Activated naive CD8-positive, alpha-beta T cell (primary cell): ENCODE measurements at regions not wholly inside any gene's neighbourhood (a gene's known extent, or its start where the extent isn't known, plus 50 kb on each side); places are given as distances from the start of the nearest gene placed in this dataset.

Experiments
- H3K27ac Mint-ChIP-seq: one replicate; pipeline ENCODE4 v1.8.0; 2021; ENCODE audit warnings: mixed read lengths
- H3K27me3 Mint-ChIP-seq: one replicate; pipeline ENCODE4 v1.8.0; 2021; ENCODE audit warnings: mixed read lengths
- H3K36me3 Mint-ChIP-seq: one replicate; pipeline ENCODE4 v1.8.0; 2021; ENCODE audit warnings: mixed read lengths
- H3K4me1 Mint-ChIP-seq: one replicate; pipeline ENCODE4 v1.8.0; 2021; ENCODE audit warnings: low read depth, mixed read lengths
- H3K4me3 Mint-ChIP-seq: one replicate; pipeline ENCODE4 v1.8.0; 2021; ENCODE audit warnings: mild to moderate bottlenecking, mixed read lengths
- H3K9me3 Mint-ChIP-seq: one replicate; pipeline ENCODE4 v1.8.0; 2021; ENCODE audit warnings: low read depth, mixed read lengths

- Mint-ChIP-seq H3K27ac (no peak overlapping the region), H3K9me3 (no peaks in the 10 kb centered on the region), H3K27me3 (no peaks in the 10 kb centered on the region), H3K4me1 (no peaks in the 10 kb centered on the region), H3K36me3 (no peaks in the 10 kb centered on the region), H3K4me3 (no peak overlapping the region)
These were observed 220.0 kb downstream of the ESM1 start for GRCh38 chr5:54765165-54766028.

GRCh38 chr5:54764102-54765090 lies 221.0 kb downstream of the ESM1 start:
- Mint-ChIP-seq H3K27ac (no peak overlapping the region), H3K4me3 (no peak overlapping the region), H3K4me1 (no peaks in the 10 kb centered on the region), H3K36me3 (no peaks in the 10 kb centered on the region), H3K9me3 (no peaks in the 10 kb centered on the region), H3K27me3 (no peaks in the 10 kb centered on the region)

GRCh38 chr5:54761213-54761701 lies 224.1 kb downstream of the ESM1 start:
- H3K36me3 Mint-ChIP-seq, result no peaks in the 10 kb centered on the region

GRCh38 chr5:54760182-54760935 lies 225.0 kb downstream of the ESM1 start:
- Mint-ChIP-seq H3K4me3 (no peak overlapping the region), H3K27me3 (no peaks in the 10 kb centered on the region), H3K4me1 (peaks cover 19% of the 10 kb centered on the region), H3K36me3 (peaks cover 4% of the 10 kb centered on the region), H3K27ac (no peak overlapping the region), H3K9me3 (no peaks in the 10 kb centered on the region)

More at GRCh38 chr5:54761213-54761701, 224.1 kb downstream of the ESM1 start:
- no peaks in the 10 kb centered on the region for H3K27me3 Mint-ChIP-seq
- no peak overlapping the region for H3K4me3 Mint-ChIP-seq
- peaks cover 11% of the 10 kb centered on the region for H3K4me1 Mint-ChIP-seq
- H3K27ac Mint-ChIP-seq, result no peak overlapping the region
- no peaks in the 10 kb centered on the region for H3K9me3 Mint-ChIP-seq

GRCh38 chr5:54758038-54758437 lies 227.4 kb downstream of the ESM1 start:
- H3K9me3 Mint-ChIP-seq, result no peaks in the 10 kb centered on the region
- peaks cover 19% of the 10 kb centered on the region for H3K4me1 Mint-ChIP-seq
- peaks cover 4% of the 10 kb centered on the region for H3K36me3 Mint-ChIP-seq
- H3K4me3 Mint-ChIP-seq, result no peak overlapping the region
- no peaks in the 10 kb centered on the region for H3K27me3 Mint-ChIP-seq
- H3K27ac Mint-ChIP-seq, result no peak overlapping the region

- Mint-ChIP-seq H3K9me3 (no peaks in the 10 kb centered on the region), H3K27ac (no peak overlapping the region), H3K4me1 (peaks cover 21% of the 10 kb centered on the region), H3K4me3 (no peak overlapping the region), H3K27me3 (no peaks in the 10 kb centered on the region), H3K36me3 (peaks cover 4% of the 10 kb centered on the region)
These were observed 227.9 kb downstream of the ESM1 start for GRCh38 chr5:54757541-54757940.

GRCh38 chr5:54756796-54757402 lies 228.5 kb downstream of the ESM1 start:
- H3K36me3 Mint-ChIP-seq, result peaks cover 4% of the 10 kb centered on the region
- H3K27me3 Mint-ChIP-seq, result no peaks in the 10 kb centered on the region
- no peak overlapping the region for H3K4me3 Mint-ChIP-seq
- peaks cover 21% of the 10 kb centered on the region for H3K4me1 Mint-ChIP-seq
- no peaks in the 10 kb centered on the region for H3K9me3 Mint-ChIP-seq
- no peak overlapping the region for H3K27ac Mint-ChIP-seq

- peaks cover 21% of the 10 kb centered on the region for H3K4me1 Mint-ChIP-seq
- H3K4me3 Mint-ChIP-seq, result no peak overlapping the region
- H3K27ac Mint-ChIP-seq, result no peak overlapping the region
- H3K9me3 Mint-ChIP-seq, result no peaks in the 10 kb centered on the region
- peaks cover 4% of the 10 kb centered on the region for H3K36me3 Mint-ChIP-seq
- H3K27me3 Mint-ChIP-seq, result no peaks in the 10 kb centered on the region
These were observed 229.1 kb downstream of the ESM1 start for GRCh38 chr5:54756301-54756700.

GRCh38 chr5:54754878-54755277 lies 230.5 kb downstream of the ESM1 start:
- H3K27me3 Mint-ChIP-seq, result no peaks in the 10 kb centered on the region
- no peaks in the 10 kb centered on the region for H3K9me3 Mint-ChIP-seq
- H3K36me3 Mint-ChIP-seq, result peaks cover 4% of the 10 kb centered on the region
- no peak overlapping the region for H3K27ac Mint-ChIP-seq
- peaks cover 21% of the 10 kb centered on the region for H3K4me1 Mint-ChIP-seq
- no peak overlapping the region for H3K4me3 Mint-ChIP-seq

GRCh38 chr5:54754420-54754819 lies 231.0 kb downstream of the ESM1 start:
- H3K27me3 Mint-ChIP-seq, result no peaks in the 10 kb centered on the region
- H3K4me3 Mint-ChIP-seq, result no peak overlapping the region
- H3K9me3 Mint-ChIP-seq, result no peaks in the 10 kb centered on the region
- no peak overlapping the region for H3K27ac Mint-ChIP-seq
- H3K4me1 Mint-ChIP-seq, result peaks cover 21% of the 10 kb centered on the region
- H3K36me3 Mint-ChIP-seq, result peaks cover 4% of the 10 kb centered on the region

- Mint-ChIP-seq H3K27ac (no peak overlapping the region), H3K27me3 (no peaks in the 10 kb centered on the region)
These were observed 231.6 kb downstream of the ESM1 start for GRCh38 chr5:54753753-54754152.

GRCh38 chr5:54753034-54753433 lies 232.4 kb downstream of the ESM1 start:
- Mint-ChIP-seq H3K27ac (no peak overlapping the region), H3K27me3 (no peaks in the 10 kb centered on the region), H3K4me3 (no peak overlapping the region), H3K4me1 (peaks cover 21% of the 10 kb centered on the region), H3K36me3 (peaks cover 4% of the 10 kb centered on the region), H3K9me3 (no peaks in the 10 kb centered on the region)

More at GRCh38 chr5:54753753-54754152, 231.6 kb downstream of the ESM1 start:
- H3K4me3 Mint-ChIP-seq, result no peak overlapping the region
- peaks cover 21% of the 10 kb centered on the region for H3K4me1 Mint-ChIP-seq
- no peaks in the 10 kb centered on the region for H3K9me3 Mint-ChIP-seq
- H3K36me3 Mint-ChIP-seq, result peaks cover 4% of the 10 kb centered on the region

- no peaks in the 10 kb centered on the region for H3K27me3 Mint-ChIP-seq
- no peaks in the 10 kb centered on the region for H3K9me3 Mint-ChIP-seq
- no peak overlapping the region for H3K4me3 Mint-ChIP-seq
- peaks cover 18% of the 10 kb centered on the region for H3K4me1 Mint-ChIP-seq
- no peak overlapping the region for H3K27ac Mint-ChIP-seq
- H3K36me3 Mint-ChIP-seq, result no peaks in the 10 kb centered on the region
These were observed 231.0 kb downstream of the SNX18 start for GRCh38 chr5:54748527-54748926.

- H3K27me3 Mint-ChIP-seq, result no peaks in the 10 kb centered on the region
- no peaks in the 10 kb centered on the region for H3K9me3 Mint-ChIP-seq
- no peaks in the 10 kb centered on the region for H3K36me3 Mint-ChIP-seq
- H3K4me1 Mint-ChIP-seq, result peaks cover 19% of the 10 kb centered on the region
- no peak overlapping the region for H3K4me3 Mint-ChIP-seq
- H3K27ac Mint-ChIP-seq, result no peak overlapping the region
These were observed 229.3 kb downstream of the SNX18 start for GRCh38 chr5:54746777-54747398.
